Mesenchymal stem cell (in vitro differentiated cells and primary cell): ENCODE measurements at regions not wholly inside any gene's neighbourhood (a gene's known extent, or its start where the extent isn't known, plus 50 kb on each side); places are given as distances from the start of the nearest gene placed in this dataset.

ENCODE experiments used
- DNase-seq: peaks from one replicate; pipeline ENCODE4 v3.0.0-alpha.2; 2013
- H2AFZ ChIP-seq: one replicate; pipeline ENCODE4 v1.6.1; 2013; ENCODE audit warnings: low read depth, mild to moderate bottlenecking, control low read depth, inconsistent platforms, low read length, moderate library complexity
- H2AK5ac ChIP-seq: 2 replicates; pipeline ENCODE4 v1.6.1; 2013; ENCODE audit warnings: low read length, moderate library complexity, mild to moderate bottlenecking, inconsistent platforms; ENCODE audit not compliant: severe bottlenecking
- H2BK120ac ChIP-seq: one replicate; pipeline ENCODE4 v1.6.1; 2013; ENCODE audit warnings: low read depth, mild to moderate bottlenecking, inconsistent platforms, low read length, moderate library complexity
- H2BK12ac ChIP-seq, 2 experiments: one replicate each; pipeline ENCODE4 v1.6.1; 2013; ENCODE audit warnings: inconsistent platforms in 2 of 2, low read length in 2 of 2, mild to moderate bottlenecking in 2 of 2, moderate library complexity in 2 of 2, control low read depth in 1 of 2
- H2BK15ac ChIP-seq: one replicate; pipeline ENCODE4 v1.6.1; 2013; ENCODE audit warnings: mild to moderate bottlenecking, low read depth, inconsistent platforms; ENCODE audit not compliant: poor library complexity, severe bottlenecking
- H2BK5ac ChIP-seq: 2 replicates; pipeline ENCODE4 v1.6.1; 2013; ENCODE audit warnings: low read depth, mild to moderate bottlenecking, low read length, control low read depth, inconsistent platforms; ENCODE audit not compliant: poor library complexity, severe bottlenecking
- H3K14ac ChIP-seq, 2 experiments: one replicate each; pipeline ENCODE4 v1.6.1; 2013; ENCODE audit warnings: inconsistent platforms in 2 of 2, low read length in 2 of 2, control low read depth in 1 of 2, mild to moderate bottlenecking in 1 of 2, moderate library complexity in 1 of 2
- H3K18ac ChIP-seq, 2 experiments: one replicate each; pipeline ENCODE4 v1.6.1; 2013; ENCODE audit warnings: inconsistent platforms in 2 of 2, low read length in 2 of 2, control low read depth in 1 of 2, low read depth in 1 of 2, mild to moderate bottlenecking in 1 of 2
- H3K23ac ChIP-seq, 2 experiments: one replicate each; pipeline ENCODE4 v1.6.1; 2013; ENCODE audit warnings: inconsistent platforms in 2 of 2, low read length in 2 of 2, mild to moderate bottlenecking in 2 of 2, moderate library complexity in 2 of 2, control low read depth in 1 of 2
- H3K27ac ChIP-seq: 2 replicates; pipeline ENCODE4 v1.5.1; 2013; ENCODE audit warnings: mild to moderate bottlenecking, moderate library complexity, low read length, control low read depth, inconsistent platforms; ENCODE audit not compliant: poor library complexity, severe bottlenecking
- H3K27me3 ChIP-seq, 2 experiments: 2 replicates each; pipeline versions ENCODE4 v1.6.1 to v1.7.0; 2013; ENCODE audit warnings: low read length in 2 of 2, mild to moderate bottlenecking in 2 of 2, moderate library complexity in 2 of 2, control low read depth in 1 of 2, inconsistent platforms in 1 of 2; ENCODE audit not compliant: control insufficient read depth in 1 of 2, insufficient read depth in 1 of 2
- H3K36me3 ChIP-seq, 2 experiments: 2 replicates each; pipeline versions ENCODE4 v1.6.1 to v1.7.0; 2013; ENCODE audit warnings: low read length in 2 of 2, control low read depth in 1 of 2, inconsistent platforms in 1 of 2, low read depth in 1 of 2, mild to moderate bottlenecking in 1 of 2; ENCODE audit not compliant: insufficient read depth in 2 of 2, control insufficient read depth in 1 of 2
- H3K4ac ChIP-seq, 2 experiments: one replicate each; pipeline ENCODE4 v1.6.1; 2013; ENCODE audit warnings: inconsistent platforms in 2 of 2, low read length in 2 of 2, mild to moderate bottlenecking in 2 of 2, moderate library complexity in 2 of 2, control low read depth in 1 of 2, low read depth in 1 of 2
- H3K4me1 ChIP-seq: 2 replicates; pipeline ENCODE4 v1.6.1; 2013; ENCODE audit warnings: low read depth, low read length, control low read depth; ENCODE audit not compliant: control insufficient read depth, insufficient read depth
- H3K4me2 ChIP-seq: 2 replicates; pipeline ENCODE4 v1.6.1; 2013; ENCODE audit warnings: low read length, mild to moderate bottlenecking, inconsistent platforms; ENCODE audit not compliant: poor library complexity, severe bottlenecking
- H3K4me3 ChIP-seq, 2 experiments: 2 replicates each; pipeline versions ENCODE4 v1.5.1 to v1.7.0; 2013; ENCODE audit warnings: low read length in 2 of 2, mild to moderate bottlenecking in 2 of 2, control low read depth in 1 of 2, low read depth in 1 of 2; ENCODE audit not compliant: insufficient read depth in 1 of 2
- H3K79me1 ChIP-seq: replicated peaks from 2 replicates; pipeline ENCODE4 v1.6.1; 2013; ENCODE audit warnings: mild to moderate bottlenecking, control low read depth, low read length, inconsistent platforms; ENCODE audit not compliant: poor library complexity, severe bottlenecking
- H3K9ac ChIP-seq: 2 replicates; pipeline ENCODE4 v1.7.0; 2013; ENCODE audit warnings: mild to moderate bottlenecking, low read length, moderate library complexity
- H3K9me3 ChIP-seq: 2 replicates; pipeline ENCODE4 v1.7.0; 2013; ENCODE audit warnings: mild to moderate bottlenecking, low read length; ENCODE audit not compliant: control insufficient read depth
- H4K8ac ChIP-seq: one replicate; pipeline ENCODE4 v1.6.1; 2013; ENCODE audit warnings: inconsistent platforms, mild to moderate bottlenecking, low read length, moderate library complexity
- H4K91ac ChIP-seq: one replicate; pipeline ENCODE4 v1.6.1; 2013; ENCODE audit warnings: mild to moderate bottlenecking, low read length, inconsistent platforms
- WGBS: methylation state at CpG from one replicate; pipeline ENCODE4 v1.1.7; 2013; ENCODE audit warnings: mixed read lengths; 5-methylcytosine and 5-hydroxymethylcytosine counted together

- H3K27ac ChIP-seq, result peak overlapping the region; percentile 49
- H4K91ac ChIP-seq, result no peak overlapping the region
- no peak overlapping the region for H2BK12ac ChIP-seq
- H3K27me3 ChIP-seq, result peaks cover 0 to 3% of the 10 kb centered on the region in 2 experiments
- no peaks in the 10 kb centered on the region for H3K9me3 ChIP-seq
- no peak overlapping the region for H2BK5ac ChIP-seq
- H3K36me3 ChIP-seq, result no peaks in the 10 kb centered on the region
- H3K4me1 ChIP-seq, result no peaks in the 10 kb centered on the region
- no peak overlapping the region for H4K8ac ChIP-seq
- no peak overlapping the region for H2BK15ac ChIP-seq
- no peak overlapping the region for H3K23ac ChIP-seq
- H3K18ac ChIP-seq, result peak overlapping the region; percentile 28 to 52
- no peak overlapping the region for H3K9ac ChIP-seq
- no peak overlapping the region for H2AFZ ChIP-seq
- H3K4me3 ChIP-seq, result no peak overlapping the region
- H3K79me1 ChIP-seq, result no peaks in the 10 kb centered on the region
- no peak overlapping the region for H3K4me2 ChIP-seq
- no peak overlapping the region for H3K14ac ChIP-seq
- DNase-seq, result peak; percentile 75
- H3K4ac ChIP-seq, result peak overlapping the region in 1 of 2 experiments; percentile 41
- no peak overlapping the region for H2BK120ac ChIP-seq
- 60% methylated on average over 3 of the region's 3 CpGs for WGBS
- peak overlapping the region; percentile 51 for H2AK5ac ChIP-seq
These were observed 83.9 kb upstream of the MAPRE2 start for GRCh38 chr18:34957119-34957863.

- Histone ChIP-seq H2AFZ (no peak overlapping the region), H3K4me3 (no peak overlapping the region), H3K4me2 (no peak overlapping the region), H3K9me3 (no peaks in the 10 kb centered on the region), H3K36me3 (no peaks in the 10 kb centered on the region), H3K4ac (peak overlapping the region in 1 of 2 experiments; percentile 42), H3K14ac (no peak overlapping the region), H2BK120ac (no peak overlapping the region), H2BK12ac (no peak overlapping the region), H2AK5ac (no peak overlapping the region), H3K27me3 (no peaks in the 10 kb centered on the region), H4K91ac (no peak overlapping the region), H3K9ac (no peak overlapping the region), H3K23ac (no peak overlapping the region), H3K79me1 (no peaks in the 10 kb centered on the region), H2BK5ac (no peak overlapping the region), H3K27ac (no peak overlapping the region), H3K18ac (no peak overlapping the region), H4K8ac (no peak overlapping the region), H2BK15ac (no peak overlapping the region), H3K4me1 (no peaks in the 10 kb centered on the region)
- DNase-seq, result no peak
- WGBS, result 77% methylated on average over 2 of the region's 2 CpGs
These were observed 83.4 kb upstream of the MAPRE2 start for GRCh38 chr18:34957864-34958259.

- no peak overlapping the region for H3K23ac ChIP-seq
- H3K27ac ChIP-seq, result no peak overlapping the region
- 96% methylated on average over 1 of the region's 1 CpG for WGBS
These were observed 81.9 kb upstream of the MAPRE2 start for GRCh38 chr18:34959211-34959829.

GRCh38 chr18:34959989-34960388 is 81.2 kb upstream of the MAPRE2 start:
- 91% methylated on average over 3 of the region's 4 CpGs for WGBS

More at GRCh38 chr18:34959211-34959829, 81.9 kb upstream of the MAPRE2 start:
- no peak for DNase-seq
- Histone ChIP-seq H3K4ac (no peak overlapping the region), H3K4me1 (no peaks in the 10 kb centered on the region), H3K18ac (no peak overlapping the region), H3K27me3 (no peaks in the 10 kb centered on the region), H2BK15ac (no peak overlapping the region), H4K8ac (no peak overlapping the region), H2BK120ac (no peak overlapping the region), H2AFZ (no peak overlapping the region), H3K4me2 (no peak overlapping the region), H3K36me3 (no peaks in the 10 kb centered on the region), H2BK5ac (no peak overlapping the region), H4K91ac (no peak overlapping the region), H3K4me3 (no peak overlapping the region), H2BK12ac (no peak overlapping the region), H2AK5ac (no peak overlapping the region), H3K9me3 (no peaks in the 10 kb centered on the region), H3K9ac (no peak overlapping the region), H3K79me1 (no peaks in the 10 kb centered on the region), H3K14ac (no peak overlapping the region)

More at GRCh38 chr18:34959989-34960388, 81.2 kb upstream of the MAPRE2 start:
- Histone ChIP-seq H4K91ac (no peak overlapping the region), H3K14ac (no peak overlapping the region), H3K4me1 (no peaks in the 10 kb centered on the region), H3K18ac (no peak overlapping the region), H2AK5ac (peak overlapping the region; percentile 56), H2BK120ac (no peak overlapping the region), H3K4ac (no peak overlapping the region), H3K79me1 (no peaks in the 10 kb centered on the region), H2BK12ac (no peak overlapping the region), H3K36me3 (no peaks in the 10 kb centered on the region), H3K23ac (no peak overlapping the region), H2BK15ac (no peak overlapping the region), H3K4me3 (no peak overlapping the region), H2BK5ac (no peak overlapping the region), H3K9me3 (no peaks in the 10 kb centered on the region), H3K4me2 (no peak overlapping the region), H2AFZ (no peak overlapping the region), H3K27ac (no peak overlapping the region), H3K27me3 (no peaks in the 10 kb centered on the region), H4K8ac (no peak overlapping the region), H3K9ac (no peak overlapping the region)
- DNase-seq, result no peak
